PC-3 (cell line): ENCODE measurements at regions not wholly inside any gene's neighbourhood (a gene's known extent, or its start where the extent isn't known, plus 50 kb on each side); places are given as distances from the start of the nearest gene placed in this dataset.

Experiments
- EZH2 ChIP-seq: fragments of 300-600 bp; sonication (generic); IDR thresholded peaks from one replicate; pipeline ENCODE4 v1.6.1; 2017; ENCODE audit warnings: antibody characterized with exemption, mild to moderate bottlenecking, low read length; ENCODE audit not compliant: unreplicated experiment
- EZH2phosphoT487 ChIP-seq: fragments of 300-600 bp; sonication (generic); IDR thresholded peaks from 2 replicates; pipeline ENCODE4 v1.6.1; 2018; ENCODE audit warnings: mild to moderate bottlenecking, antibody characterized with exemption, low read length, borderline replicate concordance
- TF ChIP-seq, protein P1 (sequence below): fragments of 300-600 bp; sonication (generic); conservative IDR thresholded peaks from 2 replicates; pipeline ENCODE4 v1.5.1; 2017; ENCODE audit warnings: antibody characterized with exemption, low read depth, mild to moderate bottlenecking, low read length

GRCh38 chr12:84150201-84150600 lies 762.4 kb downstream of the SLC6A15 start:
- TF ChIP-seq EZH2phosphoT487 (no peak), EZH2 (no peak)
- TF ChIP-seq, protein P1, sequence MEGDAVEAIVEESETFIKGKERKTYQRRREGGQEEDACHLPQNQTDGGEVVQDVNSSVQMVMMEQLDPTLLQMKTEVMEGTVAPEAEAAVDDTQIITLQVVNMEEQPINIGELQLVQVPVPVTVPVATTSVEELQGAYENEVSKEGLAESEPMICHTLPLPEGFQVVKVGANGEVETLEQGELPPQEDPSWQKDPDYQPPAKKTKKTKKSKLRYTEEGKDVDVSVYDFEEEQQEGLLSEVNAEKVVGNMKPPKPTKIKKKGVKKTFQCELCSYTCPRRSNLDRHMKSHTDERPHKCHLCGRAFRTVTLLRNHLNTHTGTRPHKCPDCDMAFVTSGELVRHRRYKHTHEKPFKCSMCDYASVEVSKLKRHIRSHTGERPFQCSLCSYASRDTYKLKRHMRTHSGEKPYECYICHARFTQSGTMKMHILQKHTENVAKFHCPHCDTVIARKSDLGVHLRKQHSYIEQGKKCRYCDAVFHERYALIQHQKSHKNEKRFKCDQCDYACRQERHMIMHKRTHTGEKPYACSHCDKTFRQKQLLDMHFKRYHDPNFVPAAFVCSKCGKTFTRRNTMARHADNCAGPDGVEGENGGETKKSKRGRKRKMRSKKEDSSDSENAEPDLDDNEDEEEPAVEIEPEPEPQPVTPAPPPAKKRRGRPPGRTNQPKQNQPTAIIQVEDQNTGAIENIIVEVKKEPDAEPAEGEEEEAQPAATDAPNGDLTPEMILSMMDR: no peak
